Mesenchymal stem cell (in vitro differentiated cells and primary cell): ENCODE measurements at regions not wholly inside any gene's neighbourhood (a gene's known extent, or its start where the extent isn't known, plus 50 kb on each side); places are given as distances from the start of the nearest gene placed in this dataset.

ENCODE experiments used
- DNase-seq: peaks from one replicate; pipeline ENCODE4 v3.0.0-alpha.2; 2013
- H2AFZ ChIP-seq: one replicate; pipeline ENCODE4 v1.6.1; 2013; ENCODE audit warnings: low read depth, mild to moderate bottlenecking, control low read depth, inconsistent platforms, low read length, moderate library complexity
- H2AK5ac ChIP-seq: 2 replicates; pipeline ENCODE4 v1.6.1; 2013; ENCODE audit warnings: low read length, moderate library complexity, mild to moderate bottlenecking, inconsistent platforms; ENCODE audit not compliant: severe bottlenecking
- H2BK120ac ChIP-seq: one replicate; pipeline ENCODE4 v1.6.1; 2013; ENCODE audit warnings: low read depth, mild to moderate bottlenecking, inconsistent platforms, low read length, moderate library complexity
- H2BK12ac ChIP-seq, 2 experiments: one replicate each; pipeline ENCODE4 v1.6.1; 2013; ENCODE audit warnings: inconsistent platforms in 2 of 2, low read length in 2 of 2, mild to moderate bottlenecking in 2 of 2, moderate library complexity in 2 of 2, control low read depth in 1 of 2
- H2BK15ac ChIP-seq: one replicate; pipeline ENCODE4 v1.6.1; 2013; ENCODE audit warnings: mild to moderate bottlenecking, low read depth, inconsistent platforms; ENCODE audit not compliant: poor library complexity, severe bottlenecking
- H2BK5ac ChIP-seq: 2 replicates; pipeline ENCODE4 v1.6.1; 2013; ENCODE audit warnings: low read depth, mild to moderate bottlenecking, low read length, control low read depth, inconsistent platforms; ENCODE audit not compliant: poor library complexity, severe bottlenecking
- H3K14ac ChIP-seq, 2 experiments: one replicate each; pipeline ENCODE4 v1.6.1; 2013; ENCODE audit warnings: inconsistent platforms in 2 of 2, low read length in 2 of 2, control low read depth in 1 of 2, mild to moderate bottlenecking in 1 of 2, moderate library complexity in 1 of 2
- H3K18ac ChIP-seq, 2 experiments: one replicate each; pipeline ENCODE4 v1.6.1; 2013; ENCODE audit warnings: inconsistent platforms in 2 of 2, low read length in 2 of 2, control low read depth in 1 of 2, low read depth in 1 of 2, mild to moderate bottlenecking in 1 of 2
- H3K23ac ChIP-seq, 2 experiments: one replicate each; pipeline ENCODE4 v1.6.1; 2013; ENCODE audit warnings: inconsistent platforms in 2 of 2, low read length in 2 of 2, mild to moderate bottlenecking in 2 of 2, moderate library complexity in 2 of 2, control low read depth in 1 of 2
- H3K27ac ChIP-seq: 2 replicates; pipeline ENCODE4 v1.5.1; 2013; ENCODE audit warnings: mild to moderate bottlenecking, moderate library complexity, low read length, control low read depth, inconsistent platforms; ENCODE audit not compliant: poor library complexity, severe bottlenecking
- H3K27me3 ChIP-seq, 2 experiments: 2 replicates each; pipeline versions ENCODE4 v1.6.1 to v1.7.0; 2013; ENCODE audit warnings: low read length in 2 of 2, mild to moderate bottlenecking in 2 of 2, moderate library complexity in 2 of 2, control low read depth in 1 of 2, inconsistent platforms in 1 of 2; ENCODE audit not compliant: control insufficient read depth in 1 of 2, insufficient read depth in 1 of 2
- H3K36me3 ChIP-seq, 2 experiments: 2 replicates each; pipeline versions ENCODE4 v1.6.1 to v1.7.0; 2013; ENCODE audit warnings: low read length in 2 of 2, control low read depth in 1 of 2, inconsistent platforms in 1 of 2, low read depth in 1 of 2, mild to moderate bottlenecking in 1 of 2; ENCODE audit not compliant: insufficient read depth in 2 of 2, control insufficient read depth in 1 of 2
- H3K4ac ChIP-seq, 2 experiments: one replicate each; pipeline ENCODE4 v1.6.1; 2013; ENCODE audit warnings: inconsistent platforms in 2 of 2, low read length in 2 of 2, mild to moderate bottlenecking in 2 of 2, moderate library complexity in 2 of 2, control low read depth in 1 of 2, low read depth in 1 of 2
- H3K4me1 ChIP-seq: 2 replicates; pipeline ENCODE4 v1.6.1; 2013; ENCODE audit warnings: low read depth, low read length, control low read depth; ENCODE audit not compliant: control insufficient read depth, insufficient read depth
- H3K4me2 ChIP-seq: 2 replicates; pipeline ENCODE4 v1.6.1; 2013; ENCODE audit warnings: low read length, mild to moderate bottlenecking, inconsistent platforms; ENCODE audit not compliant: poor library complexity, severe bottlenecking
- H3K4me3 ChIP-seq, 2 experiments: 2 replicates each; pipeline versions ENCODE4 v1.5.1 to v1.7.0; 2013; ENCODE audit warnings: low read length in 2 of 2, mild to moderate bottlenecking in 2 of 2, control low read depth in 1 of 2, low read depth in 1 of 2; ENCODE audit not compliant: insufficient read depth in 1 of 2
- H3K79me1 ChIP-seq: replicated peaks from 2 replicates; pipeline ENCODE4 v1.6.1; 2013; ENCODE audit warnings: mild to moderate bottlenecking, control low read depth, low read length, inconsistent platforms; ENCODE audit not compliant: poor library complexity, severe bottlenecking
- H3K9ac ChIP-seq: 2 replicates; pipeline ENCODE4 v1.7.0; 2013; ENCODE audit warnings: mild to moderate bottlenecking, low read length, moderate library complexity
- H3K9me3 ChIP-seq: 2 replicates; pipeline ENCODE4 v1.7.0; 2013; ENCODE audit warnings: mild to moderate bottlenecking, low read length; ENCODE audit not compliant: control insufficient read depth
- H4K8ac ChIP-seq: one replicate; pipeline ENCODE4 v1.6.1; 2013; ENCODE audit warnings: inconsistent platforms, mild to moderate bottlenecking, low read length, moderate library complexity
- H4K91ac ChIP-seq: one replicate; pipeline ENCODE4 v1.6.1; 2013; ENCODE audit warnings: mild to moderate bottlenecking, low read length, inconsistent platforms
- whole genome bisulfite sequencing: methylation state at CpG from one replicate; pipeline ENCODE4 v1.1.7; 2013; ENCODE audit warnings: mixed read lengths; 5-methylcytosine and 5-hydroxymethylcytosine counted together

DNA sequence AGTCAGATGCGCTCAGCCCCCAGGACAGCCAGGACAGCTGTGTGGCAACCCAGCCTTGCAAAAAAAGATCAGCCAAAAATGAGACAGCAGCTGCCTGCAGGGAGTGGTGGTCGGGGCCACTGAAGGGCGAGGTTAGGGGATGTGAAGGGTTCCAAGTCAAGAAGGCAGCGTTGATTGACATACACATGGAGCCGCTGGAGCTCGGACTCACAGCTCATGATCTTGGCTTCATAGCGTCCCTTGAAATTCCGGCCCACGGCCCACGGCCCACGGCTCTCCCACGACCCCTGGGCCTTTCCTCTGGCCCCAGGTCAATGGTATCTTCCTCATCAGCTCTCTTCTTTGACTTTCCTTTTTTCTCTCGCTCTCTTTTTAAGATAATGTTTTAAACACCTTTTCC lies 390.0 kb upstream of the IRX4 start:
- H3K79me1 ChIP-seq, result no peaks in the 10 kb centered on the region
- H3K14ac ChIP-seq, result no peak overlapping the region
- H2AFZ ChIP-seq, result no peak overlapping the region
- H3K4me1 ChIP-seq, result no peaks in the 10 kb centered on the region
- H3K4me2 ChIP-seq, result no peak overlapping the region
- H4K91ac ChIP-seq, result no peak overlapping the region
- H3K23ac ChIP-seq, result no peak overlapping the region
- H2BK15ac ChIP-seq, result peak overlapping the region; percentile 20
- WGBS, result 81% methylated on average over 13 of the region's 13 CpGs
- no peaks in the 10 kb centered on the region for H3K36me3 ChIP-seq
- DNase-seq, result no peak
- H3K27me3 ChIP-seq, result no peaks in the 10 kb centered on the region
- no peak overlapping the region for H3K4me3 ChIP-seq
- H2BK12ac ChIP-seq, result no peak overlapping the region
- no peak overlapping the region for H3K4ac ChIP-seq
- no peaks in the 10 kb centered on the region for H3K9me3 ChIP-seq
- H3K9ac ChIP-seq, result no peak overlapping the region
- no peak overlapping the region for H3K18ac ChIP-seq
- no peak overlapping the region for H4K8ac ChIP-seq
- no peak overlapping the region for H2BK120ac ChIP-seq
- H2BK5ac ChIP-seq, result no peak overlapping the region
- H3K27ac ChIP-seq, result no peak overlapping the region
- no peak overlapping the region for H2AK5ac ChIP-seq

DNA sequence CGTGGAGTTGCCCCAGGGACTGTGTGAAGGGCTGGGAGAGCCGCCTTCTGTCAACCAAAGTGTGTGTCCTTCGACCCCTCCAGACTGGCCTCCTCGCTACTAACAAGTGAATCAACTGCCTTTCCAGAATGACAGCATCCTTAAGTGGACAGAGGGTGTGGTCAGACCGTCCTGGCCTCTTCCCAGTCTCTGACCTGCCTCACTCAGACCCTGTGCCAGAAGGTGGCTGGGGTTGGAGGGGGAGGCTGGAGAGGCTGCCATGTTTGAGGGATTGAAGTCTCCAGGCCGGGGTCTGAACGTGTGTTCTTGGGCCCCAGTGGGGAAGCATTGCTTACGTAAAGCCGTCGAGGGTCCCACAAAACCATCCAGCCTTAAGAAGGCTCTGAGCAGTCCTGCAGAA lies 389.3 kb upstream of the IRX4 start:
- no peaks in the 10 kb centered on the region for H3K79me1 ChIP-seq
- H3K27me3 ChIP-seq, result no peaks in the 10 kb centered on the region
- no peak overlapping the region for H3K9ac ChIP-seq
- no peak overlapping the region for H4K91ac ChIP-seq
- DNase-seq, result no peak
- no peak overlapping the region for H3K4ac ChIP-seq
- no peak overlapping the region for H3K14ac ChIP-seq
- no peak overlapping the region for H3K23ac ChIP-seq
- H3K4me2 ChIP-seq, result no peak overlapping the region
- no peaks in the 10 kb centered on the region for H3K9me3 ChIP-seq
- no peak overlapping the region for H3K4me3 ChIP-seq
- H3K18ac ChIP-seq, result no peak overlapping the region
- no peak overlapping the region for H2BK5ac ChIP-seq
- 83% methylated on average over 9 of the region's 10 CpGs for WGBS
- no peak overlapping the region for H3K27ac ChIP-seq
- H3K36me3 ChIP-seq, result no peaks in the 10 kb centered on the region
- H2AFZ ChIP-seq, result no peak overlapping the region
- H2BK120ac ChIP-seq, result no peak overlapping the region
- H2AK5ac ChIP-seq, result no peak overlapping the region
- no peak overlapping the region for H2BK15ac ChIP-seq
- H2BK12ac ChIP-seq, result no peak overlapping the region
- no peak overlapping the region for H4K8ac ChIP-seq
- no peaks in the 10 kb centered on the region for H3K4me1 ChIP-seq

DNA sequence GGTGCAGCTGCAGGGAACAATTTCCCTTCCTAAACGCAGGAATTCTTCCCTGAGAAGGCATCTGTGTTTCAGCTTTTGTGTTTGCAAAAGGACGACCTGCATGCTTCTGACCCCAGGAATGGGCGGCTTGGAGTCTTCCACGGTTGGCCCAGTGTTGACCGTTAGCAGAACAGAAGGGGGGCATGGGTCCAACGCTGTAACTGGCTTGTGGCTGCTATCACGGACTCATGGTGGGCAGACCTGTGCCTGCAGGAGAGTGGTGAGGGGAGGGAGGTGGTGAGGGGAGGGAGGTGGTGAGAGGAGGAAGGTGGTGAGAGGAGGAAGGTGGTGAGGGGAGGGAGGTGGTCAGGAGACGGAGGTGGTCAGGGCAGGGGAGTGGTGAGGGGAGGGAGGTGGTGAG lies 388.6 kb upstream of the IRX4 start:
- 57% methylated on average over 8 of the region's 8 CpGs for WGBS
- H3K27ac ChIP-seq, result no peak overlapping the region
- H3K4me3 ChIP-seq, result no peak overlapping the region
- no peak overlapping the region for H2BK15ac ChIP-seq
- no peak overlapping the region for H3K18ac ChIP-seq
- no peak overlapping the region for H3K9ac ChIP-seq
- H2BK120ac ChIP-seq, result no peak overlapping the region
- H3K23ac ChIP-seq, result no peak overlapping the region
- H3K9me3 ChIP-seq, result no peaks in the 10 kb centered on the region
- no peak overlapping the region for H3K4me2 ChIP-seq
- H2BK12ac ChIP-seq, result no peak overlapping the region
- no peaks in the 10 kb centered on the region for H3K36me3 ChIP-seq
- no peak overlapping the region for H2BK5ac ChIP-seq
- H2AK5ac ChIP-seq, result no peak overlapping the region
- H4K8ac ChIP-seq, result no peak overlapping the region
- DNase-seq, result no peak
- H3K14ac ChIP-seq, result no peak overlapping the region
- no peaks in the 10 kb centered on the region for H3K79me1 ChIP-seq
- H3K4ac ChIP-seq, result no peak overlapping the region
- no peak overlapping the region for H2AFZ ChIP-seq
- no peaks in the 10 kb centered on the region for H3K4me1 ChIP-seq
- no peak overlapping the region for H4K91ac ChIP-seq
- H3K27me3 ChIP-seq, result no peaks in the 10 kb centered on the region

DNA sequence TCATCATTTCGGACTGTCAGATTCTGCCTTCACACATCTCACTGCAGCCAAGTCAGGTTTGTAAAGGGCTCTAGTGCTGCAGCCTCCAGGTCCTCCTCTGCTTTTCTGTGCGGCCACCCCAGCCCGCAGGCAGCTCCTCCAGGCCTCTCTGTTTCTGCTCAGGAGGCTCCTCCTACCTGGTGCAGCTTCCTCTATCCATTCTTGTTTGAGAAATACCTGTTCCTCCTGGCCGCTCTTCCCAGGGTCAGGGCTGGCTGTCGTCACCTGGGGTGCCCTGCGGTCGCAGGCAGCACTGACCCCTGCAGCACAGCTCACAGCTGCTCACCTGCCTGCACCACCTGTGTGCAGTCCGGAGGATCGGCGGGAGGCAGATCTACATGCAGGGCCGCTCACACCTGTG lies 387.7 kb upstream of the IRX4 start:
- Histone ChIP-seq H3K23ac (no peak overlapping the region), H3K27me3 (no peaks in the 10 kb centered on the region), H2AK5ac (no peak overlapping the region), H2BK5ac (no peak overlapping the region), H2AFZ (no peak overlapping the region), H3K36me3 (no peaks in the 10 kb centered on the region), H3K4ac (no peak overlapping the region), H3K79me1 (no peaks in the 10 kb centered on the region), H3K14ac (no peak overlapping the region), H3K9me3 (no peaks in the 10 kb centered on the region), H3K18ac (no peak overlapping the region), H2BK12ac (no peak overlapping the region), H2BK120ac (no peak overlapping the region), H4K8ac (no peak overlapping the region), H3K4me1 (no peaks in the 10 kb centered on the region), H3K4me3 (no peak overlapping the region), H4K91ac (no peak overlapping the region), H3K27ac (no peak overlapping the region), H3K4me2 (no peak overlapping the region), H3K9ac (no peak overlapping the region), H2BK15ac (no peak overlapping the region)
- no peak for DNase-seq
- 64% methylated on average over 7 of the region's 11 CpGs for WGBS
